SIG-M5 treated with dmso at 0.1 percent for 504 hours (cell line): ENCODE measurements at regions not wholly inside any gene's neighbourhood (a gene's known extent, or its start where the extent isn't known, plus 50 kb on each side); places are given as distances from the start of the nearest gene placed in this dataset.
A peak's percentile ranks its signal among the peaks of the same experiment; 100 is the strongest.
"Not testable (repeated sequence)": the region's sequence is repeated elsewhere in the genome, so short reads cannot be mapped to it uniquely, and the experiment has no call there.

Experiments
- DNase-seq: peaks from one replicate; lab custom pipeline; 2025; ENCODE audit not compliant: unreplicated experiment; lab: John Stamatoyannopoulos, UW

GRCh38 chrX:140633105-140633504 is 76.5 kb upstream of the LINC00632 start:
- not testable (repeated sequence) for DNase-seq

DNA sequence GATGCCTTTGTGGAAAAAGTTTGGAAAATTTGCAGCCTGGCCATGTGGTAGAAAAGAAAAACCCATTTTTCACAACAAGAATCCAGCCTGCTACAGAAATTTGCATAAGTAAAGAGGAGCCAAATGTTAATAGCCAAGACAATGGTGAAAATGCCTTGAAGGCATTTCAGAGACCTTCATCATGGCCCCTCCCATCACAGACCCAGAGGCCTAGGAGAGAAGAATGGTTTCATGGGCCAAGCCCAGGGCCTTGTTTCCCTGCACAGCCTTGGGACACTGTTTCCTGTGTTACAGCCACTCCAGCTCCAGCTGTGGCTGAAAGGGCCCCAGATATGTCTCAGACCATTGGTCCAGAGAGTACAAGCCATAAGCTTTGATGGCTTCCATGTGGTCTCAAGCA is 101.4 kb upstream of the LINC00632 start:
- no peak for DNase-seq

- no peak for DNase-seq
Measured at GRCh38 chrX:140602140-140602539, 97.3 kb upstream of the SOX3 start.

DNA sequence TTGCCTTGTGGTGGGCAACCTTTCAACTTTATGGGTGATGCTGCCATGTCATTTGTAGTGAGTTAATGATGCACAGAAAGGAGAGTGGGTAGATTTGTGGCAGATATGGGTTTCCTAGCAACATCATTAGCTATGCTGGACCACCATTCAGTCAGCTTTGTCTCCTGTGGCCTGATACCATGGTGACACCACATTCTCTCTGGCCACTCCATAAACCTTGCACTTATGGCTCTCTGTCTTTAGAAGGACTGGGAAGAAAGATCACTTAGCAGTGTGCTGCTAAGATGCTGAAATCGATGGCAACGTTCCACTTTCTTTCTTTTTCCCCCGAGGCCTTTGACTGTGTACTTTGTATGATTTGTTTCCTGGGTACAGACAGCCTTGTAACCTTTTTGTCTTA is 95.0 kb upstream of the SOX3 start:
- DNase-seq = no peak

DNA sequence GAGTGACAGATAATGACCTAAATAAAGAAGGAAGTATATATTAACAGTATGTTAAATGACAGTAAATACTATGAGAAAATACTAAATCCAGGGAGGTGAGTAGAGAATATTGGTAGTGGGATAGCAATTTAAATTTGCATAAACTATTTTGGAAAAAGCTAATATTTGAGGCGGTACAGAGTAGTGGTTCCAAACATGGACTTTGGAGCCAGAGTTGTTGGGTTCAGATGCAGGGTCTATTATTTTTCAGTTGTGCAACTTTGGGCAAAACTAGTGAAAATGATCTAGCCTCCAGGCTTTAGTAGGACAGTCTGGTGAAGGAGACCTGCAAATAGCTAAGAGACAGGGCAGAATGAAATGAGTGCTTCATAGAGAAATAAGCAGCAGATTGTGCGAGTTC is 84.8 kb upstream of the SOX3 start:
- no peak for DNase-seq

GRCh38 chrX:140586951-140587350 is 82.1 kb upstream of the SOX3 start:
- DNase-seq = no peak

DNA sequence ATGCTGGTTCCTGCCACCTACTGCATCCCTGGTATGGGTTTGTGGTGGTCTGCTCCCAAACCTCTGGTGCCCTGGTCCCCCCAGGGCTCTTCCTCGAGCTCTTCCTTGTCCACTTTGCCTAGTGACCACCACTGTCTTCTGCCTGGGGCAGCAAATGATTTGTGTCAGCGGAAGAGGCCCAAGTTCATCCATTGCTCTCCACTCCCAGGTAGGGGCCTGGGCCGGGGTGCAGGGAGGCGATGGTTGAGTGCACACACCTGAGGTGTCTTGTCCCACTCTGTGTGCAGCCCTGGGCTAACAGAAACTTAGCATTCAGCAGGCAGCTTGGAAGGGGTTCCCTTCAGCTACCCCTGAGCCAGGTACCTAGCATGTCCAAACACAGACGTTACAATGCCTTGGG is 75.6 kb upstream of the SOX3 start:
- DNase-seq = no peak

- DNase-seq = peak; percentile 34
Measured at GRCh38 chrX:140572724-140573123, 67.9 kb upstream of the SOX3 start.

DNA sequence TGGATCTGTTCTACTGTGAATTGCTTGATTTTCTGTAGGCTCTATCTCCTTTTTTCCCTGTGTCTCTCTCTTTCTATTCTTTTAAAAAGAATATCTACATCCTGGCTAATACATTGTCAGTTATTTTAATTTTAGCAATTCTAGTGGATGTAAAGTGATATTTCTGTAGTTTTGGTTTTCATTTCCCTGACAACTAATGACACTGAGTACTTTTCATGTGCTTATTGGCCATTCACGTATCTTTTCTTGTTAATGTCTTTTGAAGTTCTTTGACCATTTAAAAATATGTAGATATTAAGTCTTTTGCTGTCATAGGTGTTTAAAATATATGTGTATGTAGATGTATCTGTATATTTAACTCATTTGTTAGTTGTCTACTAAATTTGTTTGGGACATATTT is 59.0 kb upstream of the SOX3 start:
- no peak for DNase-seq
